ENCODE measurements at regions not wholly inside any gene's neighbourhood (a gene's known extent, or its start where the extent isn't known, plus 50 kb on each side); places are given as distances from the start of the nearest gene placed in this dataset.

- no peaks in the 10 kb centered on the region for H3K4me1 Mint-ChIP-seq (ENCODE audit: low read depth)
- no peak overlapping the region for H3K27ac Mint-ChIP-seq
- no peaks in the 10 kb centered on the region for H3K36me3 Mint-ChIP-seq (ENCODE audit: low read depth)
- no peak overlapping the region for H3K4me3 Mint-ChIP-seq
- no peak for DNase-seq (ENCODE audit: low spot score)
- H3K9me3 Mint-ChIP-seq = peaks cover 17% of the 10 kb centered on the region
- H3K27me3 Mint-ChIP-seq (ENCODE audit: low read depth) = no peaks in the 10 kb centered on the region
Observed at GRCh38 chr4:186875476-186875875, 151.8 kb upstream of the FAT1 start.

- Mint-ChIP-seq H3K27ac (no peak overlapping the region), H3K36me3 (ENCODE audit: low read depth) (no peaks in the 10 kb centered on the region), H3K9me3 (peaks cover 16% of the 10 kb centered on the region), H3K27me3 (ENCODE audit: low read depth) (no peaks in the 10 kb centered on the region), H3K4me3 (no peak overlapping the region), H3K4me1 (ENCODE audit: low read depth) (no peaks in the 10 kb centered on the region)
- DNase-seq (ENCODE audit: low spot score) = no peak
Observed at GRCh38 chr4:186876961-186877626, 153.4 kb upstream of the FAT1 start.

- Mint-ChIP-seq H3K4me1 (ENCODE audit: low read depth) (no peaks in the 10 kb centered on the region), H3K27me3 (ENCODE audit: low read depth) (no peaks in the 10 kb centered on the region), H3K36me3 (ENCODE audit: low read depth) (no peaks in the 10 kb centered on the region), H3K4me3 (no peak overlapping the region), H3K27ac (no peak overlapping the region), H3K9me3 (peaks cover 14% of the 10 kb centered on the region)
- DNase-seq (ENCODE audit: low spot score) = no peak
Observed at GRCh38 chr4:186878203-186878776, 154.6 kb upstream of the FAT1 start.

DNA sequence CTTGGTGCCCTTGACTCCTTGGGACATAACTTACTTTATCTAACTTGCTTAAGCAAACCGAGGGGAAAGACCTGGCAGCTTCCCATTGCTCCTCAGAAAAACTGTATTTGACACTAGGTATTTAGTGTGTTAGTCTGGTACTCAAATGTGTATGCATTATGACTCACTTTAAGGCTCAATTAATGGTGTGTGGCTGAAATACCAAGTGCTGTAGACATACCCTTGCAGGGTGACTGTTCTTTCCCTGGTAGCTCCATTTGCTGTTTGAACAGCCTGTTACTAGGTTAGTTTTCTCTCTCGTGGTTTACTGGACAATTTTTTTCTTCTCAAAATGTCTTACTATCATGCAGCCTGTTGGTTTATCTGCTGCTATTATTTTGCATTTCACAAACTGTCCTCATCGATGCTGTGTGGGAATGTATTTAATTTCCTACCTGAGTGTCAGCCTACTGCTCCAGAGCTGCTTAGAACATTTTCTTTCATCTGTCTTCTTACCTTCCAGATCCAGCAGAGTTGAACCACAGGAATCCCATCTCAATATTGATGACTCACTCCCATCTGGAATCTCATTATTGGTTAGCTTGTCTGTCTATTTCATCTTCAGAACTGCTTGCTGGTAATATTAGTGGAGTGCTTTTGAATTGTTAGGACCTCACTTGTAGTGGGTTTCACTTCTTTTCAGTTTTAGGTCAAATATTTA is 158.0 kb upstream of the FAT1 start:
- Mint-ChIP-seq H3K4me1 (ENCODE audit: low read depth) (no peaks in the 10 kb centered on the region), H3K27ac (no peak overlapping the region), H3K36me3 (ENCODE audit: low read depth) (no peaks in the 10 kb centered on the region), H3K4me3 (no peak overlapping the region), H3K9me3 (peaks cover 11% of the 10 kb centered on the region), H3K27me3 (ENCODE audit: low read depth) (no peaks in the 10 kb centered on the region)
- DNase-seq (ENCODE audit: low spot score) = no peak

DNA sequence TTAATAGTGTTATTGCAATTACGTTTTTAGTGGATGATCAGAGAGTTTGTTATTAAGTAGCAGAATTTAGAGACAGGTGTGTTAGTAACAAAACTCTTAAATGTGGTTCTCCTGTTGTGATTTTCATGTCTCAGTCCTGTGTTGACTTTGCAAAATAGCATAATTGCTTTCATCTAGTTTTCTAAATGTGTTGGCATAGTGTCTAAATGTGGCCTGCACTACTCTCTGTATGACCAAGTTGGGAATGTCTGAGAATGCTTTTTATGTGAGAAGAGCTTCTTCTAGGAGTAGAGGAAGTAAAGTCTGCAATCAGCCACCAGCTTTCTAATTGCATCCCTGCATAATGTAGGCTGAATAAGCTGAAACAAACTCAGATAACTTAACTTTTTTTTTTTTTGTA is 158.6 kb upstream of the FAT1 start:
- Mint-ChIP-seq H3K4me3 (no peak overlapping the region), H3K36me3 (ENCODE audit: low read depth) (no peaks in the 10 kb centered on the region), H3K27me3 (ENCODE audit: low read depth) (no peaks in the 10 kb centered on the region), H3K27ac (no peak overlapping the region), H3K4me1 (ENCODE audit: low read depth) (no peaks in the 10 kb centered on the region), H3K9me3 (peaks cover 11% of the 10 kb centered on the region)
- DNase-seq (ENCODE audit: low spot score) = no peak

DNA sequence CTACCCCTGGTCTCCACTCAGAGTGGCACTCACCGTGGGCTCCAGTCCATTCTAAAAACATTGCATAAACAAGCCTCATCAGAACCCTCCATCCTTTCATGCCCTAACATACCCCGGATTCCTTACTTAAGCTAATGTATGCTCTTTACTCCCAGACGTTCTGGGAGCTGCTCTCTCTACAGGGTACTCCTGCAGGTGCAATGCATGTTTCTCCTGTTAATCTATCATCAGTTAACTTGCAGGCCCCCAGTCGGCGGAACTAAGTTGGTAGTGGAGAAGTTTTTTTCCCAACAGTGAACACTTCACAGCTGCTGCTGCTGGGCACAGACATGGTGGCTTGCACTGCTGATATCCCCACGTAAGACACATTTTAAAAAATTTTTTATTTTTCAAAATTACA is 161.6 kb upstream of the FAT1 start:
- DNase-seq (ENCODE audit: low spot score) = no peak
- Mint-ChIP-seq H3K9me3 (peaks cover 12% of the 10 kb centered on the region), H3K36me3 (ENCODE audit: low read depth) (no peaks in the 10 kb centered on the region), H3K27ac (no peak overlapping the region), H3K4me1 (ENCODE audit: low read depth) (no peaks in the 10 kb centered on the region), H3K4me3 (no peak overlapping the region), H3K27me3 (ENCODE audit: low read depth) (no peaks in the 10 kb centered on the region)

- Mint-ChIP-seq H3K27me3 (ENCODE audit: low read depth) (no peaks in the 10 kb centered on the region), H3K27ac (no peak overlapping the region), H3K4me1 (ENCODE audit: low read depth) (no peaks in the 10 kb centered on the region), H3K9me3 (peaks cover 11% of the 10 kb centered on the region), H3K4me3 (no peak overlapping the region), H3K36me3 (ENCODE audit: low read depth) (no peaks in the 10 kb centered on the region)
- DNase-seq (ENCODE audit: low spot score) = no peak
Observed at GRCh38 chr4:186886759-186887158, 163.1 kb upstream of the FAT1 start.

DNA sequence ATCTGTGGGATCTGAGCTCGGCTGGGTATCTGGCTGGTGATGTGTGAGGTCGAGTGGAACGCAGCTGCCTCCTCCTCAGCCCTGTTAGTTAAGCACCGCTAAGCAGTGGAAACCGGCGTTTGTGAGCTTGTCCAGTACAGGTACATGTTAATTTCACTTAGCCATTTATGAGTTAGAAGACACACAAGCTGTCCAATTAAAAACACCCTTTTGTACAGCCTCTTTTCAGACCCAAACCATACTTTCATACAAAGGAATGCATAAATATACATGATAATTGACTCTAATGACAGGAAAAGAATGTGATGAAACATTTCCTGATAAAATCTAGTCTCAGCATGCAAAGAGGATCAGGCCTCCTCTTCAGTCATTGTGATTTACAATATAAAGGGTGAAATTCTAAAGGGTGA is 163.6 kb upstream of the FAT1 start:
- H3K4me3 Mint-ChIP-seq = no peak overlapping the region
- H3K36me3 Mint-ChIP-seq (ENCODE audit: low read depth) = no peaks in the 10 kb centered on the region
- H3K27me3 Mint-ChIP-seq (ENCODE audit: low read depth) = no peaks in the 10 kb centered on the region
- no peak overlapping the region for H3K27ac Mint-ChIP-seq
- H3K4me1 Mint-ChIP-seq (ENCODE audit: low read depth) = no peaks in the 10 kb centered on the region
- DNase-seq (ENCODE audit: low spot score) = no peak
- H3K9me3 Mint-ChIP-seq = peaks cover 15% of the 10 kb centered on the region

DNA sequence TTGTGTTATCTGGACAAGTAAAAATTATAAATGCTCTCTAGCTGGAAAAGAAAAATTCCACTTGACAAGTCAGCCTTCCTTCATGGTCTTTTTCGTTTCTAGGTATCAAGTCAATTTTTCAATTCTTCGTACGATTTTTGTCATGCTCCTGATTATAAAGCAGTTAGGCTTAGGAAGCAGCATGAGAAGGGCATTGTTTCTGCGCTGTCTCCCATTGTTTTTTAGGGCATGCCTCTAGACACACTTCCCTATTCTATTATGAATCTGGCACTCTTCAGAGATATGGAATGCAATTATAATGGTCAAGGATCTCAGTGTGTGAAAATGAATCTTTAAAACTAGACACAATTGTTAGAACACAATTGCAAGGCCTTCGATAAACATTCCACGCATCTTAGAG is 164.1 kb upstream of the FAT1 start:
- Mint-ChIP-seq H3K4me3 (no peak overlapping the region), H3K36me3 (ENCODE audit: low read depth) (no peaks in the 10 kb centered on the region), H3K9me3 (peaks cover 15% of the 10 kb centered on the region), H3K4me1 (ENCODE audit: low read depth) (no peaks in the 10 kb centered on the region), H3K27ac (no peak overlapping the region), H3K27me3 (ENCODE audit: low read depth) (no peaks in the 10 kb centered on the region)
- DNase-seq (ENCODE audit: low spot score) = no peak

DNA sequence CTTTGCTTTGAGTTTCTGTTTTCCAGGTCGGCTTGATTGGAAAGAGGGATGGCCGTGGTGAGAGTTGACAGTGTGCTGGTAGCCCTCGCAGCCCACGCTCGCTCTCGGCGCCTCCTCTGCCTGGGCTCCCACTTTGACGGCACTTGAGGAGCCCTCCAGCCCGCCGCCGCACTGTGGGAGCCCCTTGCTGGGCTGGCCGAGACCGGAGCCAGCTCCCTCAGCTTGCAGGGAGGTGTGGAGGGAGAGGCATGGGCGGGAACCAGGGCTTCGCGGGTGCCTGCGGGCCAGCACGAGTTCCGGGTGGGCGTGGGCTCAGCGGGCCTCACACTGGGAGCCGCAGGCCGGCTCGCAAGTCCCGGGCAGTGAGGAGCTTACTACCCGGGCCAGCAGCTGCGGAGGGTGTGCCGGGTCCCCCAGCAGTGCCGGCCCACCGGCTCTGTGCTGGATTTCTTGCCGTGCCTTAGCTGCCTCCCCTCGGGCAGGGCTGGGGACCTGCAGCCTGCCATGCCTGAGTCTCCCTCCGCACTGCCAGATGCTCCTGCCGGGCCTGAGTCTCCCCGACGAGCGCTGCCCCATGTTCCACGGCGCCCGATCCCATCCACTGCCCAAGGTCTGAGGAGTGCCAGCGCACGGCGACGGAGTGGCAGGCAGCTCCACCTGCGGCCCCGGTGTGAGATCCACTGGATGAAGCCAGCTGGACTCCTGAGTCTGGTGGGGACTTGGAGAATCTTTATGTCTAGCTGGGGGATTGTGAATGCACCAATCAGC is 166.4 kb upstream of the FAT1 start:
- H3K27me3 Mint-ChIP-seq (ENCODE audit: low read depth) = no peaks in the 10 kb centered on the region
- no peak for DNase-seq (ENCODE audit: low spot score)
- no peak overlapping the region for H3K4me3 Mint-ChIP-seq
- no peaks in the 10 kb centered on the region for H3K4me1 Mint-ChIP-seq (ENCODE audit: low read depth)
- H3K36me3 Mint-ChIP-seq (ENCODE audit: low read depth) = no peaks in the 10 kb centered on the region
- H3K9me3 Mint-ChIP-seq = peaks cover 20% of the 10 kb centered on the region
- H3K27ac Mint-ChIP-seq = no peak overlapping the region

DNA sequence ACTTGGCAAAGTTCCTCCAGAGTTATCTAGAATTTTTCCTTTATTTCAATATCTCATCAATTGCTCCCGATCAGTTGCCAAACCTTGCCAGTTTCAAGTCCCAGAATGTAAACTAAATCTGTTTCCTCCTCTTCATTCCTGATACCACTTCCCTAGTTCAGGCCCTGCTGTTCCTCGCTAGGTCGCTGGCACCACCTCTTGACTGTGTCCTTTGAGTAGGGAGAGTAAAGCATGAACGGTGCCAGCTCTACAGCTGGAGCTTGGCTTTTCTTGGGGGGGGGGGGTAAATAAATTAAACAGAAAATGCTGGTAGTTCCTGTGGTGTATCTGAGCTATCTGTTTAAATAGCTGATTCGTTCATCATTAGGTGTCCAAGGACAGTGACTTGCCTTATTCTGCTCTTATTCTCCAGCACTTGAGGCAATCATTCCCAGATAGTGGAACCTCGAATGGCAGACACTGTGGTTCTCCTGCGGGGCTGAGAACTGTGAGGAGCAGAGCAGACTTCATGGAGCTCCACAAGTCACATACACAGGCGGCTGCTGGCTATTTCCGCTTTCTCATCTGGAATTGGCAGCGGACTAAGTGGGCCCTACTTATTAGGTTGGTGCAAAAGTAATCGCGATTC is 168.3 kb upstream of the FAT1 start:
- no peak for DNase-seq (ENCODE audit: low spot score)
- Mint-ChIP-seq H3K9me3 (peaks cover 21% of the 10 kb centered on the region), H3K4me3 (no peak overlapping the region), H3K4me1 (ENCODE audit: low read depth) (no peaks in the 10 kb centered on the region), H3K27ac (no peak overlapping the region), H3K27me3 (ENCODE audit: low read depth) (no peaks in the 10 kb centered on the region), H3K36me3 (ENCODE audit: low read depth) (no peaks in the 10 kb centered on the region)

GRCh38 chr4:186898367-186898766 is 174.7 kb upstream of the FAT1 start:
- peaks cover 28% of the 10 kb centered on the region for H3K9me3 Mint-ChIP-seq
- H3K27me3 Mint-ChIP-seq (ENCODE audit: low read depth) = no peaks in the 10 kb centered on the region
- DNase-seq (ENCODE audit: low spot score) = no peak
- no peak overlapping the region for H3K4me3 Mint-ChIP-seq
- no peaks in the 10 kb centered on the region for H3K4me1 Mint-ChIP-seq (ENCODE audit: low read depth)
- H3K36me3 Mint-ChIP-seq (ENCODE audit: low read depth) = no peaks in the 10 kb centered on the region
- no peak overlapping the region for H3K27ac Mint-ChIP-seq

GRCh38 chr4:186900232-186900900 is 176.7 kb upstream of the FAT1 start:
- no peaks in the 10 kb centered on the region for H3K4me1 Mint-ChIP-seq (ENCODE audit: low read depth)
- no peak for DNase-seq (ENCODE audit: low spot score)
- H3K36me3 Mint-ChIP-seq (ENCODE audit: low read depth) = no peaks in the 10 kb centered on the region
- H3K4me3 Mint-ChIP-seq = no peak overlapping the region
- peaks cover 27% of the 10 kb centered on the region for H3K9me3 Mint-ChIP-seq
- H3K27ac Mint-ChIP-seq = no peak overlapping the region
- H3K27me3 Mint-ChIP-seq (ENCODE audit: low read depth) = no peaks in the 10 kb centered on the region

Measured in T-helper 2 cell treated with Interferon-gamma antibody and Interleukin-4, amounts not matched to agents 5 μg/mL and 100 μg/mL, for 36 hours (primary cell).